ENCODE measurements at regions not wholly inside any gene's neighbourhood (a gene's known extent, or its start where the extent isn't known, plus 50 kb on each side); places are given as distances from the start of the nearest gene placed in this dataset.

GRCh38 chr11:95586155-95586554 lies 203.4 kb downstream of the FAM76B start:
- TF ChIP-seq HDAC6 (IDR thresholded peaks at IDR 0.05; ENCODE audit: low read depth, low read length), result no peak
- no peak for TF ChIP-seq CEBPB (IDR thresholded peaks at IDR 0.05; ENCODE audit: low read depth, low read length)
- TF ChIP-seq CTCF (IDR thresholded peaks at IDR 0.05; ENCODE audit: control extremely low read depth in 1 of 3, insufficient read depth in 1 of 3, low read depth in 1 of 3, low read length in 3 of 3), result no peak
- no peak for TF ChIP-seq TAF1 (IDR thresholded peaks at IDR 0.05; ENCODE audit: low read depth, low read length)
